ENCODE measurements at regions not wholly inside any gene's neighbourhood (a gene's known extent, or its start where the extent isn't known, plus 50 kb on each side); places are given as distances from the start of the nearest gene placed in this dataset.

GRCh38 chr14:82757776-82758175, 1224.1 kb upstream of the SEL1L start:
- Histone ChIP-seq H3K79me2 (replicated peaks; ENCODE audit: insufficient read depth) (no peaks in the 10 kb centered on the region), H3K27ac (ENCODE audit: low read depth) (no peak overlapping the region), H4K20me1 (replicated peaks; ENCODE audit: insufficient read depth) (no peaks in the 10 kb centered on the region), H3K4me2 (no peak overlapping the region), H3K9me2 (ENCODE audit: insufficient read depth) (no peaks in the 10 kb centered on the region), H3K36me3 (ENCODE audit: insufficient read depth) (no peaks in the 10 kb centered on the region), H3K4me3 (no peak overlapping the region), H3K27me3 (ENCODE audit: insufficient read depth) (no peaks in the 10 kb centered on the region), H2AFZ (no peak overlapping the region), H3F3A (replicated peaks; ENCODE audit: low read depth) (no peaks in the 10 kb centered on the region), H3K4me1 (ENCODE audit: insufficient read depth) (peaks cover 11% of the 10 kb centered on the region)
- TF ChIP-seq NANOG (IDR thresholded peaks at IDR 0.05; ENCODE audit: borderline replicate concordance) (no peak), ZNF462 (CRISPR knock-in tag; IDR thresholded peaks at IDR 0.05) (no peak), ZNF331 (CRISPR knock-in tag; IDR thresholded peaks at IDR 0.05; ENCODE audit: low read depth) (no peak), ZNF114 (CRISPR knock-in tag; IDR thresholded peaks at IDR 0.05) (no peak), CREB1 (CRISPR knock-in tag; IDR thresholded peaks at IDR 0.05; ENCODE audit: low read depth) (no peak), ETS1 (IDR thresholded peaks at IDR 0.05) (no peak), CTCF (conservative IDR thresholded peaks at IDR 0.05; ENCODE audit: low read depth in 2 of 2) (no peak), JUNB (IDR thresholded peaks at IDR 0.05; ENCODE audit: unreplicated experiment) (no peak), EZH2 (IDR thresholded peaks at IDR 0.05; ENCODE audit: low read depth, unreplicated experiment) (no peak), POLR2AphosphoS5 (IDR thresholded peaks at IDR 0.05; ENCODE audit: low read depth) (no peak), REST (IDR thresholded peaks at IDR 0.05; ENCODE audit: unreplicated experiment) (no peak), EZH2phosphoT487 (IDR thresholded peaks at IDR 0.05; ENCODE audit: unreplicated experiment) (no peak)
- Mint-ChIP-seq H3K9me3 (peaks cover 19% of the 10 kb centered on the region; the same call in 2 of the 3 replicates), H3K36me3 (ENCODE audit: low read depth) (no peaks in the 10 kb centered on the region), H3K27me3 (ENCODE audit: insufficient read depth, low read depth, poor library complexity) (no peaks in the 10 kb centered on the region), H3K4me1 (peaks cover 14% of the 10 kb centered on the region), H3K4me3 (no peak overlapping the region), H3K27ac (no peak overlapping the region)
- ATAC-seq (no peak), DNase-seq (ENCODE audit: low spot score) (no peak)

All from GM23338 (cell line).